ENCODE measurements at regions not wholly inside any gene's neighbourhood (a gene's known extent, or its start where the extent isn't known, plus 50 kb on each side); places are given as distances from the start of the nearest gene placed in this dataset.

- TF ChIP-seq ZNF407 (CRISPR knock-in tag; IDR thresholded peaks at IDR 0.05; ENCODE audit: not compliant biosample characterization) (no peak), MIER3 (CRISPR knock-in tag; IDR thresholded peaks at IDR 0.05; ENCODE audit: borderline replicate concordance) (no peak; the same call in none of the 2 replicates), ZNF235 (CRISPR knock-in tag; IDR thresholded peaks at IDR 0.05; ENCODE audit: borderline replicate concordance) (no peak), ZNF660 (CRISPR knock-in tag; IDR thresholded peaks at IDR 0.05; ENCODE audit: borderline replicate concordance, low read depth) (no peak), ZNF609 (CRISPR knock-in tag; IDR thresholded peaks at IDR 0.05; ENCODE audit: borderline replicate concordance) (peak; percentile 97), RAD21 (CRISPR knock-in tag; IDR thresholded peaks at IDR 0.05) (no peak), ZNF615 (CRISPR knock-in tag; IDR thresholded peaks at IDR 0.05; ENCODE audit: borderline replicate concordance) (no peak), ZNF317 (CRISPR knock-in tag; IDR thresholded peaks at IDR 0.05) (peak; percentile 77; the same call in 1 of the 2 replicates), ZNF34 (CRISPR knock-in tag; IDR thresholded peaks at IDR 0.05; ENCODE audit: borderline replicate concordance) (0 out of 2 replicates have a peak, but pooled peaks have one; percentile 59), THYN1 (CRISPR knock-in tag; IDR thresholded peaks at IDR 0.05; ENCODE audit: borderline replicate concordance, low read depth) (0 out of 2 replicates have a peak, but pooled peaks have one; percentile 27), SPEN (CRISPR knock-in tag; IDR thresholded peaks at IDR 0.05; ENCODE audit: low read depth) (peak; percentile 47; the same call in 1 of the 2 replicates), ZNF614 (CRISPR knock-in tag; IDR thresholded peaks at IDR 0.05; ENCODE audit: borderline replicate concordance) (peak; percentile 95), ZBTB26 (CRISPR knock-in tag; IDR thresholded peaks at IDR 0.05; ENCODE audit: borderline replicate concordance) (peak; percentile 83; the same call in 1 of the 2 replicates), ZFP36L1 (CRISPR knock-in tag; IDR thresholded peaks at IDR 0.05) (peak; percentile 67; the same call in 1 of the 2 replicates)
Measured at GRCh38 chr6:11434565-11435326, 102.8 kb upstream of the TMEM170B start (continued).

All from HepG2 (cell line).